ENCODE measurements at regions not wholly inside any gene's neighbourhood (a gene's known extent, or its start where the extent isn't known, plus 50 kb on each side); places are given as distances from the start of the nearest gene placed in this dataset.
"Not testable (repeated sequence)": the region's sequence is repeated elsewhere in the genome, so short reads cannot be mapped to it uniquely, and the experiment has no call there.

DNA sequence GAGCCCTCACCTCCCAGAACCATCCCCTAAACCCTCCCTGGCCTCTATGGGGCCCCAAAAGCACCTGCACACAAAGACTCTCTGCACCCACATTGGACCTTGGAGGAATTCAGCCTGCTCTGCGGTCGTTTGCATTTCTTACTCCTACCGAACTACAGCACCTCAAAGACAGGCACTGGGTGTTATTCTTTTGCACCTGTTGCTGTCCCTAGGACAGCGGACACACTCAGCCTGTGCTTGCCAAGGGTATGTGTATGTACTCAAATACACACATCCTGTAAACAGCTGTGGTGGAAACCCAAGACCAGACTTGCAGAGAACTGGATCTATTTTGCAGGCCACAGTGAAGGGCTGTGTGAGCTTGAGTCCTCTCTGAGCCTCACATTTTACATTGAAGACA lies 54.2 kb upstream of the LGALS9B start:
- not testable (repeated sequence) for DNase-seq

DNA sequence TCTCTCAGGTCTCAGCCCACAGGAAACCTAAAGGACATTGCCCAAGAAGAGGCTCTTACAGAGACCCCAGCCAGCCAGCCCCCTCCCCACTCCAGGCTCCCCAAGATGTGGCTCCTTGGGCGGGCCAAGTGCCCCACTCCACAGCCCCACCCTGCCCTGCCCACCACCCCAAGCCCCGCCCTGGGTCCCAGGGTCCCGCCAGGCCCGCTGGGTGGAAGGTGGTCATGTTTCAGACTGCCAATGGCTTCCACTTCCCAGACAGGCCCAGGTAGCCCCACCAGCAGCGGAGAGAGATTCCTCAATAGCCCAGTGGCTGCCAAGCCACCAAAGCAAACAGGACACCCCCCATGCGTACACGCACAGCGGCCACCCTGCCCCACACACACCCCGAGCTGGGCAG lies 51.1 kb upstream of the LGALS9B start:
- DNase-seq: not testable (repeated sequence)

DNA sequence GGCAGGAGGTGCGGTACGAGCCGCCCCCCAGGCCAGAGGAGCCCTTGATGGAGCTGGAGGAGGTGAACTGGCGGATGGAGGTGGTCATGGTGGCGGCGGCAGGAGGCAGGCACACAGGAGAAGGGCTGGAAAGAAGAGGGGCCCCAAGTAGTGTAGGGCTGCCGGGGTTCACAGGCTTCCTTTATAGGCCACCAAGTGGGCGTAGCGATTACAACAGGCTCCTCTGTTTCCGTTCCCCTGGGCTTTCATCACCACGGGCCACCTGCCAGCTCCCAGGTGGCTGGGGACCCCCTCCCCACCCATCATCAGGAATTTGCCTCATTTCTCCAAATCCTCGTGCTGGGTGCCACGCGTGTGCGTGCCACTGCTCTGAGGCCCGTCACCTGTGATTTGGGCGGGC lies 50.1 kb upstream of the LGALS9B start:
- DNase-seq: peak; percentile 13
